Parathyroid adenoma (tissue), 2 donors: ENCODE measurements at regions not wholly inside any gene's neighbourhood (a gene's known extent, or its start where the extent isn't known, plus 50 kb on each side); places are given as distances from the start of the nearest gene placed in this dataset.

Experiments used
- H2AFZ ChIP-seq: fragments of 300-600 bp; sonication (generic); one replicate; pipeline ENCODE4 v1.7.0; 2017; ENCODE audit warnings: antibody characterized with exemption, mild to moderate bottlenecking
- H3K27ac ChIP-seq: fragments of 300-600 bp; sonication (generic); one replicate; pipeline ENCODE4 v1.7.0; 2017
- H3K27me3 ChIP-seq: fragments of 300-600 bp; sonication (generic); one replicate; pipeline ENCODE4 v1.7.0; 2017; ENCODE audit warnings: low read length; ENCODE audit not compliant: control insufficient read depth, insufficient read depth
- H3K36me3 ChIP-seq: fragments of 300-600 bp; sonication (generic); one replicate; pipeline ENCODE4 v1.7.0; 2017; ENCODE audit warnings: low read length; ENCODE audit not compliant: control insufficient read depth, insufficient read depth
- H3K4me1 ChIP-seq: fragments of 300-600 bp; sonication (generic); one replicate; pipeline ENCODE4 v1.7.0; 2017; ENCODE audit warnings: control low read depth
- H3K4me2 ChIP-seq: fragments of 300-600 bp; sonication (generic); one replicate; pipeline ENCODE4 v1.7.0; 2017; ENCODE audit warnings: low read length
- H3K4me3 ChIP-seq: fragments of 300-600 bp; sonication (generic); one replicate; pipeline ENCODE4 v1.7.0; 2017; ENCODE audit warnings: low read depth, low read length
- H3K79me2 ChIP-seq: fragments of 300-600 bp; sonication (generic); one replicate; pipeline ENCODE4 v1.7.0; 2017; ENCODE audit warnings: control low read depth
- H3K9ac ChIP-seq: fragments of 300-600 bp; sonication (generic); one replicate; pipeline ENCODE4 v1.7.0; 2017; ENCODE audit warnings: mild to moderate bottlenecking
- H3K9me3 ChIP-seq: fragments of 300-600 bp; sonication (generic); one replicate; pipeline ENCODE4 v1.7.0; 2017; ENCODE audit warnings: low read length; ENCODE audit not compliant: control insufficient read depth
- TF ChIP-seq, protein P1 (sequence below): fragments of 300-600 bp; sonication (generic); IDR thresholded peaks from one replicate; pipeline ENCODE4 v1.7.0; 2017; ENCODE audit warnings: antibody characterized with exemption, mild to moderate bottlenecking
- donor health status: primary hyperparathyroidism.

DNA sequence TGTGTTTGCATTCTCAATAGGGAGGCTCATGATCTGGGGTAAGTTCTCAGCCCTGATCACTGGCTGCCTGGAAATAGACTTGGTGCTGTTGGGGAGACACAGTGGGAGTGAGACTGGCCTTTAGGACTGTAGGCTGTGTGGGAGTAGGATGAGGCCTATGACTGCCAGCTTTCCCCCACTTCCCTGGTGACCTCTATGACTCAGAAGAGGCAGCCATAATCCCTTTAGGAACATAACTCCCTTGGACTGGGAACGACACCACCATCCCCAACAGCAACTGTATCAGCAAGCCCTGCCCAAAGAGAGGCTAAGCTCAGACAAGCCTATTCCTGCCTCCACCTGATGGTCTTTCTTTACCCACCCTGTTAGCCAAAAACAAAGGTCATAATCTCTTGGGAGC lies 91.3 kb downstream of the SUCNR1 start:
- Histone ChIP-seq H3K9ac (no peak overlapping the region), H3K27ac (no peak overlapping the region), H3K36me3 (no peaks in the 10 kb centered on the region), H3K9me3 (no peaks in the 10 kb centered on the region), H3K79me2 (no peaks in the 10 kb centered on the region), H2AFZ (no peak overlapping the region), H3K4me1 (no peaks in the 10 kb centered on the region), H3K27me3 (no peaks in the 10 kb centered on the region), H3K4me3 (no peak overlapping the region), H3K4me2 (no peak overlapping the region)
- TF ChIP-seq, protein P1, sequence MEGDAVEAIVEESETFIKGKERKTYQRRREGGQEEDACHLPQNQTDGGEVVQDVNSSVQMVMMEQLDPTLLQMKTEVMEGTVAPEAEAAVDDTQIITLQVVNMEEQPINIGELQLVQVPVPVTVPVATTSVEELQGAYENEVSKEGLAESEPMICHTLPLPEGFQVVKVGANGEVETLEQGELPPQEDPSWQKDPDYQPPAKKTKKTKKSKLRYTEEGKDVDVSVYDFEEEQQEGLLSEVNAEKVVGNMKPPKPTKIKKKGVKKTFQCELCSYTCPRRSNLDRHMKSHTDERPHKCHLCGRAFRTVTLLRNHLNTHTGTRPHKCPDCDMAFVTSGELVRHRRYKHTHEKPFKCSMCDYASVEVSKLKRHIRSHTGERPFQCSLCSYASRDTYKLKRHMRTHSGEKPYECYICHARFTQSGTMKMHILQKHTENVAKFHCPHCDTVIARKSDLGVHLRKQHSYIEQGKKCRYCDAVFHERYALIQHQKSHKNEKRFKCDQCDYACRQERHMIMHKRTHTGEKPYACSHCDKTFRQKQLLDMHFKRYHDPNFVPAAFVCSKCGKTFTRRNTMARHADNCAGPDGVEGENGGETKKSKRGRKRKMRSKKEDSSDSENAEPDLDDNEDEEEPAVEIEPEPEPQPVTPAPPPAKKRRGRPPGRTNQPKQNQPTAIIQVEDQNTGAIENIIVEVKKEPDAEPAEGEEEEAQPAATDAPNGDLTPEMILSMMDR: no peak

DNA sequence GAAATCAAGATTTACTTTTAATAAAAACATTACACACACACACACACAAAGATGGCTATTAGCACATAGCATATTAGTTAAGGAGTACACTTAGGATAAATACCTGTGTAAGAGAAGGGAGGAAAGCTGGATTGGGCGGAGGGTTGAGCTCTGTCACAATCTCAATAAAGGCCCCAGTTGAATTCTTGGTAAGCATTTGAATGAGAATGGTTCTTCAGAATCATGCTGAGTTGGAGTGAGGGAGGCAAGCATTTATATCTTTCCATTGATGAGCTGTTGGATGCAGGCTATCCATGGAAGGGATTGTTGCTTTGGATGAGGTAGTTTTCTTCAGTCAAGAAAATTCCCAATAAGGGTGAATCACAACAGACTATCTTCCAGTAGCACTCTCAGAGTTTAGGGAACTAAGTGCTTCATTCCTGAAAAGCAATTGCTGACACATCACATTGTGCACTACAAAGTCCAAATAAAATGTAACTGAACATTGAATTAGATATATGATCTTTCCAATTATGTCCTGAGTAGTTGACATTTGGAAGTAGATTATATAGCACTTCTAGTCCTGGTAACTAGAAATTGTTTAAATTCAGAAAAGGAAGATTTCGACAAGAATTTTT lies 95.7 kb downstream of the SUCNR1 start:
- Histone ChIP-seq H3K9ac (no peak overlapping the region), H3K4me1 (no peaks in the 10 kb centered on the region), H3K4me3 (no peak overlapping the region), H3K36me3 (no peaks in the 10 kb centered on the region), H3K9me3 (no peaks in the 10 kb centered on the region), H3K79me2 (no peaks in the 10 kb centered on the region), H3K4me2 (no peak overlapping the region), H3K27ac (no peak overlapping the region), H2AFZ (no peak overlapping the region), H3K27me3 (no peaks in the 10 kb centered on the region)
- TF ChIP-seq, protein P1: no peak

GRCh38 chr3:151971814-151972579 lies 98.6 kb downstream of the SUCNR1 start:
- H3K4me2 ChIP-seq: no peak overlapping the region
- H3K79me2 ChIP-seq: no peaks in the 10 kb centered on the region
- no peaks in the 10 kb centered on the region for H3K4me1 ChIP-seq
- TF ChIP-seq, protein P1: no peak
- H3K9ac ChIP-seq: no peak overlapping the region
- no peaks in the 10 kb centered on the region for H3K27me3 ChIP-seq
- H3K9me3 ChIP-seq: no peaks in the 10 kb centered on the region
- H3K36me3 ChIP-seq: no peaks in the 10 kb centered on the region
- H3K4me3 ChIP-seq: no peak overlapping the region
- no peak overlapping the region for H3K27ac ChIP-seq
- no peak overlapping the region for H2AFZ ChIP-seq

DNA sequence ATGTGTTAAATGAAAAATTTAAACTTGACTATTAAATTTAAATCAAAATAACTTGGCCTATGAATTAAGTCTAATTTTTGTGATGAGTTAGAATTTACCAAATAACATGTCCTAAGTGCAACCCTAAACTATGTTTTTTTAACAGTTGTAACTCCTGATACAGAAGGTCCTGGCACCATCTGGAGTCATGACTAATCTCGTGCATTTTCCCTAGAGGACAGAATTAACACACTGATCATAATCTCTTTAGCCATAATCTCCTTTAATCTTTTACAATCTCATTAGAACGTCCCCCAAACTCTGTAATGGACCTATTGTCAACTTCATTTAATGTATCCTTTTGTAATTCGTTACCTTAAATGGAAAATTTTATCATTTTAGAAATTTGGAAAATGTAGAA lies 100.6 kb downstream of the SUCNR1 start:
- Histone ChIP-seq H3K4me3 (no peak overlapping the region), H3K4me1 (no peaks in the 10 kb centered on the region), H3K27ac (no peak overlapping the region), H3K9ac (no peak overlapping the region), H3K4me2 (no peak overlapping the region), H3K9me3 (no peaks in the 10 kb centered on the region), H3K36me3 (no peaks in the 10 kb centered on the region), H3K27me3 (no peaks in the 10 kb centered on the region), H2AFZ (no peak overlapping the region), H3K79me2 (no peaks in the 10 kb centered on the region)
- TF ChIP-seq, protein P1: no peak
